ENCODE measurements at regions not wholly inside any gene's neighbourhood (a gene's known extent, or its start where the extent isn't known, plus 50 kb on each side); places are given as distances from the start of the nearest gene placed in this dataset.
A peak's percentile ranks its signal among the peaks of the same experiment; 100 is the strongest.

- DNase-seq (ENCODE audit: low read depth), result peak; percentile 60
- no peak for TF ChIP-seq CTCF (IDR thresholded peaks at IDR 0.05; ENCODE audit: insufficient read depth, low read length)
- H3K4me3 ChIP-seq (ENCODE audit: low read depth, low read length), result no peak overlapping the region
Measured at GRCh38 chr1:82485591-82486369, 685.0 kb downstream of the ADGRL2 start.

- DNase-seq (ENCODE audit: low read depth), result no peak
- TF ChIP-seq CTCF (IDR thresholded peaks at IDR 0.05; ENCODE audit: insufficient read depth, low read length), result no peak
- H3K4me3 ChIP-seq (ENCODE audit: low read depth, low read length), result no peak overlapping the region
Measured at GRCh38 chr1:82483146-82483545, 682.4 kb downstream of the ADGRL2 start.

- TF ChIP-seq CTCF (IDR thresholded peaks at IDR 0.05; ENCODE audit: insufficient read depth, low read length), result no peak
- no peak overlapping the region for H3K4me3 ChIP-seq (ENCODE audit: low read depth, low read length)
- DNase-seq (ENCODE audit: low read depth), result no peak
Measured at GRCh38 chr1:82478916-82479315, 678.2 kb downstream of the ADGRL2 start.

GRCh38 chr1:82472489-82473131 lies 671.9 kb downstream of the ADGRL2 start:
- no peak overlapping the region for H3K4me3 ChIP-seq (ENCODE audit: low read depth, low read length)
- TF ChIP-seq CTCF (IDR thresholded peaks at IDR 0.05; ENCODE audit: insufficient read depth, low read length), result no peak
- DNase-seq (ENCODE audit: low read depth), result no peak

- DNase-seq (ENCODE audit: low read depth), result no peak
- no peak for TF ChIP-seq CTCF (IDR thresholded peaks at IDR 0.05; ENCODE audit: insufficient read depth, low read length)
- no peak overlapping the region for H3K4me3 ChIP-seq (ENCODE audit: low read depth, low read length)
Measured at GRCh38 chr1:82466891-82467290, 666.2 kb downstream of the ADGRL2 start.

- no peak for TF ChIP-seq CTCF (IDR thresholded peaks at IDR 0.05; ENCODE audit: insufficient read depth, low read length)
- no peak overlapping the region for H3K4me3 ChIP-seq (ENCODE audit: low read depth, low read length)
- DNase-seq (ENCODE audit: low read depth), result no peak
Measured at GRCh38 chr1:82466416-82466815, 665.7 kb downstream of the ADGRL2 start.
